SHP77 treated with DMSO at 0.1 percent for 48 hours (cell line): ENCODE measurements at regions not wholly inside any gene's neighbourhood (a gene's known extent, or its start where the extent isn't known, plus 50 kb on each side); places are given as distances from the start of the nearest gene placed in this dataset.

Experiments used
- DNase-seq: peaks from one replicate; lab custom pipeline; 2025; lab: John Stamatoyannopoulos, UW

DNA sequence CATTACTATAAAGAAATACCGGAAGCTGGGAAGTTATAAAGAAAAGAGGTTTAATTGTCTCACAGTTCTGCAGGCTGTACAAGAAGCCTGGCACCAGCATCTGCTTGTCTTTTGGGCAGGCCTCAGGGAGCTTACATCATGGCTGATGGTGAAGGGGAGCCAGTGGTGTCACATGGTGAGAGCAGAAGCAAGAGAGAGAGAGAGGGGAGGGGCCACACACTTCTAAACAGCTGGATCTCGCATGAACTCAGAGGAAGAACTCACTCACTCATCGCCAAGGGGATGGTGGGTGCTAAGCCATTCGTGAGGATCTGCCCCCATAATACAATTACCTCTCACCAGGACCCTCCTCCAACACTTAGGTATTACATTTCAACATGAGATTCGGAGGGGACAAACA is 51.8 kb upstream of the ANKRD34C start:
- DNase-seq = no peak

GRCh38 chr15:79222808-79223207 is 59.7 kb upstream of the ANKRD34C start:
- no peak for DNase-seq

DNA sequence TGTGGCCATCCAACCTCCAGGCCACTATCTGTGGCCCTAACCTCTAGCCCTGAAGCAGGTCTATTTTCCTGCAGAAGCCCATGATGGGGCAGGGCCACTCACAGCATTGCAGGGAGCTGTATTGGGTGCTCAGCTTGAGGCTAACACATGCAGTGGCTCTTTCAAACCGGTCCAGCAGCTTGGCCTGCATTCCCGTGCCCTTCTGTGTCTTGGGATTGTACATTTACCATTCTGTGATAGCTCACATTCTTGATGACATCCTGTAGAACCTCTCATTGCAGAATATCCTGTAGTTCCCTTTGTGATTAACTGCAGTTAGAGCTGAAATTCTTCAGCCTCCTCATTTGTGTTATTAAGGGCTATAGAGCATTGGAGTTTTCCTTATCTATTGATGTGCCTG is 60.8 kb upstream of the ANKRD34C start:
- DNase-seq = no peak

GRCh38 chr15:79219393-79220056 is 63.0 kb upstream of the ANKRD34C start:
- no peak for DNase-seq

- no peak for DNase-seq
Observed at GRCh38 chr15:79218588-79219200, 63.8 kb upstream of the ANKRD34C start.

- no peak for DNase-seq
Observed at GRCh38 chr15:79213650-79214049, 68.9 kb upstream of the ANKRD34C start.

- no peak for DNase-seq
Observed at GRCh38 chr15:79212589-79213157, 69.8 kb upstream of the ANKRD34C start.

- no peak for DNase-seq
Observed at GRCh38 chr15:79211481-79211880, 71.0 kb upstream of the ANKRD34C start.

DNA sequence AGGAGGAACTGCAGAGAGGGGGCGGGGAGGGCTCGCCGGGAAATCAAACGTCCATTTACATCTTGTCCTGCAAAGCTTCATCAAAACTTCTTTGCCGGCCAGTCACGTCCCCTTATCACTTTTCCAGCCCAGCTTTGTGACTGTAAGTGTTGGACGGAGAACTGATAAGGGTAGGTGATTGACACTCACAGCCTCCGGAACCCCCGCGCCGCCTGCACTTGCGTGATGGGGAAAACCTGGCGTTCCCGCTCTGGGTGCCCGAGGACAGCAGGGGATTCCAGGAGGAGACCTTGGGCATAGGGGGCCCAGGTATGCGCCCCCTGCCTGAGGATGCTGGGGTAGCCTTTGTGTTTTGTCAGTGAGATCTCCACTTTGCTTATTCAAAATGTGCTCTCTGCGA is 72.8 kb upstream of the ANKRD34C start:
- DNase-seq = no peak

GRCh38 chr15:79209116-79209515 is 73.4 kb upstream of the ANKRD34C start:
- no peak for DNase-seq

DNA sequence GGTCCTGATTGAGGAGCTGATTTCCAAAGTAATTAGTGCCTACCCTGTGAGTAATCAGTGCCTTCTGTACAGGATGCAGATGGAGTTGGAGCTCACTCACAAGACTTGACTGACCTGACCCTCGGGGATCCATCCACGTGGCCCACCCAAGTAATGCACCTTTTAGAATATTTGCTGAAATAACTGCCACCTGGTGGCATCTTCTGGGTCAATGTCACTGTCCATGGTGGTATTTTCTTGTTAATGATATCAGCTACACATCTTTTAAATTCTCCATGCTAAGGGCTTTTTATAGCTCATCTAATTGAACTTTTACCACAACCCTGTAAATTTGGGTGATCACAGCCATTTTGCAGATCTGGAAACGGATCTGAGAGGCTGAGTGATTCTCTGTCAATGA is 74.3 kb upstream of the ANKRD34C start:
- DNase-seq = no peak

DNA sequence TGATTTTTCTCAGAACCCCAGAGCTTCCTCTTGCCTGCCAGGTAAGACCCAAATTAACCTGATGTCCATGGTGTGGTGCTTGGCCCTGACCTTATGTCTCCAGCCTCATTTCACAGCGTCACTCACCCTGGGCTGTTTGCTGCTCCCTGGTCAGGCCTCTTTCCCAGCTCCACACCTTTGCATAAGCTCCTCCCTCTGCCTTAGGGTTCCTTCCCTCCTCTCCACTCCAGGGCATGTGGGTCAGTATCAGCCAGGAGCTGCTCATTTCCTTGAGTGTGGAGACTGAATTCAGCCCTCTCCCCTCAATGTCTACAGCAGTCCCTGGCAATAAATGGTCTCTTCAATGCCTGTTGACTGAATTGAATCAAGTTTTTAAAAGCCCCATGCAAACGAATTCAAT is 75.6 kb upstream of the ANKRD34C start:
- DNase-seq = no peak

- no peak for DNase-seq
Observed at GRCh38 chr15:79204886-79205675, 77.4 kb upstream of the ANKRD34C start.

GRCh38 chr15:79198461-79198860 is 84.1 kb upstream of the ANKRD34C start:
- DNase-seq = no peak

DNA sequence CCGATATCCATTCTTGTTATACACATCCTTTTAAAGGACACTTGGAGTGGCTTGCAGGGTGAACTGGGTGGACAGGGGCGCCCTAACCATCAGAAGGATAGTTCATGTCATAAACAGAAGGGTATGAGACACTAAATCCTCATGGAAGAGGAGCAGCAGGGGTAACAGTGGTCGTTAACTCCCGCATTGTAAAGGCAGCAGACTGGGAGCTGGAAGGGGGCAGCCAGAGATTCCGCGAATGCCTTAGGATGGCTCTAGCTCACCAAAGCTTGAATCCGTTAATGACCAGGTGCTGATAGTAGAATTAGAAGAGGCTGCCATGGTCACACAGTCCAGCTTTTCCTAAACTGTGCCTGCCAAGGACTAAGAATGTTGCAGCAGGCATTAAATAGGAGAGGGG is 85.2 kb upstream of the ANKRD34C start:
- DNase-seq = no peak

DNA sequence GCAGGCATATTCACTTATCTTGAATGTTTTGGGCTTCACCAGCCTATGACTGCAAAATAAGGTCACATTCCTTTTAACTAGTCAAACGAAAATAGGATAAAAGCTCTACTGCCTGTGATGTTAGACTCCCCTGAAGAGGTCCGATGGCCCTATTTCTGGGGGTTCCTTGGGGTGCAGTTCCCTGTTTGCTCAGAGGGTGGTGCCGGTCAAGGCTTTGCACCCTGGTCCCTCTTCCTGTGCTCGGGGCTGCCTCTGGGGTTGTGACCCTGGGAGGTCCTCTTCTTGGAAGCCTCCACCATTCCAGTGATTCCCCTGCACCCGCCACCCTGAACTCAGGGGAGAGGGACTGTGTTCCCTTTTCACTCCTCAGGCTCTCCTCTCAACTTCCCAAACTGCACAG is 86.7 kb upstream of the ANKRD34C start:
- no peak for DNase-seq

DNA sequence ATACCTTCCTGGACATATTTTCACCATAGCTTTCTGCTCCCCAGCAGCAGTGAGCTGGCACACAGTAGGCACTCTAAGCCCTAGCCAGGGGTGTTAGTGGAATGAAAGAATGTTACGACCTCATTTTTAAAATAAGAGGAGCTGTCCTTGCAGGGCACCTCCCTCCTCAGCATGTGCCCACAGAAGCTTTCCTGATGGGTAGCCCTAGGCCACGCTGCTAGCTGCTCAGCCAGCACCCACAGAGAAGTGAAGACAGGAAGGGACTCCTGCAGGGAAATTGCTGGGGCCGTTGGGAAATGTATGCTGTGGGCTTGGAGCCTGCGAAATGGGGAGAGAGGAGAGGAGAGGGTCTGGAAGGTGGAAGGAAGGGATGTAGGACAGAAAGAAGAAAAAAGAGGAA is 87.3 kb upstream of the ANKRD34C start:
- DNase-seq = no peak

DNA sequence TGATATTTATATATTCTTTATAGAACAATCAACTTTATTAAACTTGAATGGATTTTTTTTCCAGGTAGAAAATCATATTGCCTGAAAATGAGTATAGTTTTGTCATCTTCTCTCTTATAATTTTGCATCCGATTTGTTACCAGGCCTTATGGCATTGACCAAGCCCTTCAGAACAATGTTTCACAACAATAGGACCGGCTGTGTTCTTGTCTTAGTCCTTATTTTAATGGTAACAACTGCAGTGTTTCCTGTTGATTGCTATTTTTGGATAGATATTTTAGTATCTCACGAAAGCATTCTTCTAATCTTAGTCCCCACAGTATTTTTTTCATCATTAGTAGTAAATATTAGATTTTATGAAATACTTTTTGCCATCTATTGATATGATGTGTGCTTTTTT is 88.1 kb upstream of the ANKRD34C start:
- DNase-seq = no peak

DNA sequence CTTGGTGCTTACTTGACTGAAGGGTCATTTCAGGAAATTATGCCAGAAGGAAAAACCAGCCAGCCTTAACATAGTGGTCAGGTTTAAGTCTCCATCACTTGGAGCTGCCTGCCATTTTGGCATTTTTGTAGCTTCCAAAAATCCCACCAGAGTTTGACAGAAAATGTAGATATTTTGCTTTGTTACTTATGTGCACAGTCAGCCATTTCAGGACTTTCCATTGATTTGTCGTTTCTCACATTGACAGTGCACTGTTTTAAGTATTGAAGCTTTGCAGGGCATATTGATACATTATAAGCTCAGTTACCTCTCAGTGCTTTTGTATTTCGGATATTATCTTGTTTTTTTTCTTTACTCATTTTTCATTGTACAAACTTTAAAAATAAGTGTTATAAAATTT is 89.0 kb upstream of the ANKRD34C start:
- no peak for DNase-seq

DNA sequence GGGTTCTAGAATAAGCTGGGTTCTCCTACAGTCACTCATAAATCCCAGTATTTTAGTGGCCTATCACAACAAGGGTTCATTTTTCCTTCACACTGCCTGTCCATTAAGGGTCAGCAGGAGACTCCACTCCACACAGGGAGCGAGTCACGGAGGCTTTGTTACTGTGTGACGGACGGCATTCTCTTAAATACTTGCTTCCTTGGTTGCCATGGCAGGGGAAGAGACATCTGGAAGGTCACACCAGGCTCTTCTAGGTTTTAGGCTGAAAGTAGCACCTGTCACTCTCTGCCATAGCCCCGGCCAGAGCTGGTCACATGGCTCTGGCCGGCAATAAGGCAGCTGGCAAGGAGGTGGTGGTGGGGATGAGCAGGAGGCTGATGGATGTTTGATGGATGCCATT is 89.4 kb upstream of the ANKRD34C start:
- DNase-seq = no peak

DNA sequence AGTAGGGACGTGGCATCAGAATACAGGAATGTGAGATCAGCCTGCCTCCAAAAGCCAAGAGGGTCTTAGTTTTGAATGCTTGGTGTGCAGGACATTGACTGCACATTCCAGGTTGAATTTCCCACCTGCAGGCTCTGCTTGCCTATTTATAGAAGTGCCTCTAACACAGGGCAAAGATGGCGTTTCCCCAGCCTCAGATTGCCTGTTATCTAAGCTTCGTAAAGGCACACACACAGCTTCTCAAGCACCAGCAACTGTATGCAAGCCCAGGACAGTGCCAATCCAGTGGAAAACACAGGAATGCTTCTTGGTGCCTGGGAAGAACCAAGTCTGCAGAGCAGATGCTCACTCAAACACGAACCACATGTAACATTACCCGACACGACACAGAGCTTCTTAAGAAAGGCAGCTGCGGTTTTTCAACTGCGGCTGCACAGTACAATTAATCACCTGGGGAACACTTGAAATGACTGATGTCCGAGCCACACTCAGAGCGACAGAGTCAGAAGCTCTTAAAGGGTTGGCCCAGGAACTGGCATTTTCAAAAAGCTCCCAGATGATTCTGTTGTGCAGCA is 90.0 kb upstream of the ANKRD34C start:
- no peak for DNase-seq

GRCh38 chr15:79190093-79190492 is 92.4 kb upstream of the ANKRD34C start:
- no peak for DNase-seq

- no peak for DNase-seq
Observed at GRCh38 chr15:79186616-79187015, 95.9 kb upstream of the ANKRD34C start.
